ENCODE measurements at regions not wholly inside any gene's neighbourhood (a gene's known extent, or its start where the extent isn't known, plus 50 kb on each side); places are given as distances from the start of the nearest gene placed in this dataset.

GRCh38 chr1:5385956-5386355 lies 606.3 kb downstream of the NPHP4 start:
- no peak for DNase-seq (ENCODE audit: low spot score)

GRCh38 chr1:5385096-5385799 lies 607.0 kb downstream of the NPHP4 start:
- no peak for DNase-seq (ENCODE audit: low spot score)

- no peak for DNase-seq (ENCODE audit: low spot score)
Observed at GRCh38 chr1:5381491-5381890, 610.7 kb downstream of the NPHP4 start.

- DNase-seq (ENCODE audit: low spot score): no peak
Observed at GRCh38 chr1:5379176-5379759, 613.0 kb downstream of the NPHP4 start.

GRCh38 chr1:5376538-5377247 lies 615.5 kb downstream of the NPHP4 start:
- DNase-seq (ENCODE audit: low spot score): no peak

- DNase-seq (ENCODE audit: low spot score): no peak
Observed at GRCh38 chr1:5375481-5375880, 616.7 kb downstream of the NPHP4 start.

GRCh38 chr1:5374192-5374591 lies 618.0 kb downstream of the NPHP4 start:
- DNase-seq (ENCODE audit: low spot score): no peak

GRCh38 chr1:5373281-5373680 lies 618.9 kb downstream of the NPHP4 start:
- DNase-seq (ENCODE audit: low spot score): no peak

- DNase-seq (ENCODE audit: low spot score): no peak
Observed at GRCh38 chr1:5371270-5371669, 621.0 kb downstream of the NPHP4 start.

- DNase-seq (ENCODE audit: low spot score): no peak
Observed at GRCh38 chr1:5370311-5370710, 621.9 kb downstream of the NPHP4 start.

GRCh38 chr1:5369223-5369622 lies 623.0 kb downstream of the NPHP4 start:
- no peak for DNase-seq (ENCODE audit: low spot score)

GRCh38 chr1:5368201-5368600 lies 624.0 kb downstream of the NPHP4 start:
- DNase-seq (ENCODE audit: low spot score): no peak

GRCh38 chr1:5367306-5367705 lies 624.9 kb downstream of the NPHP4 start:
- DNase-seq (ENCODE audit: low spot score): no peak

- DNase-seq (ENCODE audit: low spot score): no peak
Observed at GRCh38 chr1:5365751-5366150, 626.5 kb downstream of the NPHP4 start.

- DNase-seq (ENCODE audit: low spot score): no peak
Observed at GRCh38 chr1:5364591-5364990, 627.6 kb downstream of the NPHP4 start.

- DNase-seq (ENCODE audit: low spot score): no peak
Observed at GRCh38 chr1:5354681-5355080, 637.5 kb downstream of the NPHP4 start.

- DNase-seq (ENCODE audit: low spot score): no peak
Observed at GRCh38 chr1:5351366-5351765, 640.9 kb downstream of the NPHP4 start.

GRCh38 chr1:5349526-5349925 lies 642.7 kb downstream of the NPHP4 start:
- DNase-seq (ENCODE audit: low spot score): no peak

GRCh38 chr1:5348732-5349465 lies 643.3 kb downstream of the NPHP4 start:
- DNase-seq (ENCODE audit: low spot score): no peak

GRCh38 chr1:5347726-5348125 lies 644.5 kb downstream of the NPHP4 start:
- DNase-seq (ENCODE audit: low spot score): no peak

GRCh38 chr1:5345556-5345955 lies 646.7 kb downstream of the NPHP4 start:
- no peak for DNase-seq (ENCODE audit: low spot score)

GRCh38 chr1:5343256-5344020 lies 648.8 kb downstream of the NPHP4 start:
- no peak for DNase-seq (ENCODE audit: low spot score)

Data from ureter (tissue), 1 donor.